SIG-M5 treated with dmso at 0.1 percent for 504 hours (cell line): ENCODE measurements at regions not wholly inside any gene's neighbourhood (a gene's known extent, or its start where the extent isn't known, plus 50 kb on each side); places are given as distances from the start of the nearest gene placed in this dataset.
"Not testable (repeated sequence)": the region's sequence is repeated elsewhere in the genome, so short reads cannot be mapped to it uniquely, and the experiment has no call there.

Experiments
- DNase-seq: peaks from one replicate; lab custom pipeline; 2025; ENCODE audit not compliant: unreplicated experiment; lab: John Stamatoyannopoulos, UW

DNA sequence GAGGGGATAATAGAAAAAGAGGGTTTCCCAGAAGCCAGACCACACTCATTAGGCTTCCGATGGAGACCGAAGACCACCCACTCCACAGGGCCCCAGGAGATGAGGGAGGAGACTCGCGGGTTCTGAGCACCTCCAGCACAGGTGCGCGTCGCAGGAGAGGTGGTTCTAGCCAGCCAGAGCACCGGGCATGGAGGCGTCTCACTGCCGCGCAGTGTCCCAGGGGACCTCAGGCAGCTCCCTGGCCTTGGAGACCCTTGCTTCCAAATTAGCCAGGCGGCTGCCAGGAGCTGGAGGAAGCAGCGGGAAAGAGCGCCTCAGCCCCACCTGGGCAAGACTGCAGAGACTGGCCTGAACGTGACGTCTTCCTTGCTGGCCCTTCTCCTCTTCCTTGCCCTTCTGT is 115.4 kb upstream of the FBXL7 start:
- DNase-seq, result no peak

DNA sequence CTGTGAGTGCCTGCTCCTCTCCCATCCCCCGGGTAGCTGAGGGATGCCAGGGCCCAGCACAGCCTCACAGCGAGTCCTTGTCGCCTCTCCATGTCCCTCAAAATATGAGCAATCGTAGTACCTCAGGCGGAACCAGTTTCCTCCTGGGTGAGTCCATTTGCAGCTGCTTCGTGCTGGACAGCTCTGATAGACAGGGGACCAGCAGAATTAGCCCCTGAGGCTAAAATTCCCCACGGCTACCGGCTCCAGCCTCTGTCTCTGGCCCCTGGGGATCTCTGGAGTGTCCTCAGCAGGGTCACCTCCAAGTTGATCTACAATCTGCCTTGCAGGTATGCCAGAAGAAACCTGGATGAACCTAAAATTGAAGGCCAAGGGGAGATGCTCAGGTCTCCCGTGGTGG is 115.8 kb upstream of the FBXL7 start:
- no peak for DNase-seq

DNA sequence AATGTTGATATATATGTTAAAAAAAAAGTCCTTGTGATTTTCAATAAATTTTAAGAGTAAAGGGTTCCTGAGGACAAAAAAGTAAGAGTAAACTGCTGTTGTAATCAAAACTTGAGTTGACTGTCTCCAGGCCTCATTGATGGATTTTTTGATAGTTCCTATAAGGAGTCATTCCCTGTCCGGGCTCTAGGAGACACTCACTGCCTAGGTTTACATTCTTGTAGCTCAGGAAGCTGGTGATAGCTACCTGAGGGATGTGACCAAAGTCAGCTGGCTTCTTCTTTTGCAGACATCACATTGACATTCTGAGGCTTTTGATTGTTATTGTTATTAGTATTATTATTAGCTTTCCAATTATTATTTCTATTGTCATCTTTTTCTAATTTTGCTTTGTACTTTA is 116.5 kb upstream of the FBXL7 start:
- DNase-seq, result peak; percentile 13

DNA sequence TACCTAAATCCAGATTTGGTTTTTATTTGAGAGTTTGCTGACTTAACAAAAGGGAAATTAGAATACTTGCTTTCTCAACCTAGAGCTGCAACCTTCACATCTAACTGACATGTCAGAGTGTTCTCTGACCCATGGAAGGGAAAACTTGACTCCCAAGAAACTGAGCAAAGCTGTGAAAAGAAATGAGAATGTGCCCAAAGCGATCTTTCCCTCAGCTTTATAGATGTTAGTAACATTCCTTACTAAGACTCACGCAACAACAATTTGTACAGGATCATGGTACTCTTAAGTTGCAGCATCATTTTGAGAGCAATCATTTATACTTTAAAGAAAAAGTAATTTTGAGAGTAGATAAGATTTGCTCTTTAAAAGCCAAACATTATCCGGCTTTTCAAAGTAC is 117.0 kb upstream of the FBXL7 start:
- no peak for DNase-seq

DNA sequence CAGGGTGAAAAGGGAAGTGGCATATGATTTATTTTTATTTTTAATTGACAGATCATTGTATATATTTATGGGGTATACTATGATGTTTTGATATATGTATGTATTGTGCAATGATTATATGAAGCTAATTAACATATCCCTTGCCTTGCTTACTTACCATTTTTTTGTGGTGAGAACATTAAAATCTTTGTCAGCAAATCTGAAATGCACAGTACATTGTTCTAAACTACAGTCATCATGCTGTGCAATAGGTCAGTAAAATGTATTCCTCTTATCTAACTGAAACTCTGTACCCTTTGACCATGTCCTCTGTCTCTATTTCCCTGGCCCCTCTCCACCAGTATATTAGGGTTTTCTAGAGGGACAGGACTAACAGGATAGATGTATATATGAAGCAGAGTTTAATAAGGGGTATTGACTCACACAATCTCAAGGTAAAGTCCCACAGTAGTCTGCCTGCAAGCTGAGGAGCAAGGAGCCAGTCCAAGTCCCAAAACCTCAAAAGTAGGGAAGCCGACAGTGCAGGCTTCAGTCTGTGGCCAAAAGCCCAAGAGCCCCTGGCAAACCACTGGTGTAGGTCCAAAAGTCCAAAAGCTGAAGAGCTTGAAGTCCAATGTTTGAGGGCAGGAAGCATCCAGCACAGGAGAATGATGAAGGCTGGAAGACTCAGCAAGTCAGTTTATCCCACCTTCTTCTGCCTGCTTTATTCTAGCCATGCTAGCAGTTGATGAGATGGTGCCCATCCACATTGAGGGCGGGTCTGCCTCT is 122.2 kb upstream of the FBXL7 start:
- no peak for DNase-seq

DNA sequence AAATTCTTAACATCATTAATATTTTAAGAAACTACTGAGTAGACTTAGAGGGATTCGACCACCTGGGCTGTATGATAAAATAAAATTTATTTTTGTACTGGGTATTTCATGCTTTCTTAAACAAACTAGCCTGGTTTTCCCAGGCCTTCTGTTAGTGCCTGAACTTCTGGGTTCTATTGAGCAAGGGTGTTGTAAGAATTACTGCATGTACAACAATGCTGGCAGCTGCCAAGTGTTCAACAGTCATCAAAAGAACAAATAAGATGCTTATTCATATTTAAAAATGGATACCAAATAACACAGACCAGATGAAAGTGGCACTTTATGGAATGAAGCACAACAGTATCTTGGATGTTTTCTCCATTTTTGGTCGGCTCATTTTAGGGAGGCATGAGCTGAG is 123.2 kb upstream of the FBXL7 start:
- DNase-seq, result no peak

DNA sequence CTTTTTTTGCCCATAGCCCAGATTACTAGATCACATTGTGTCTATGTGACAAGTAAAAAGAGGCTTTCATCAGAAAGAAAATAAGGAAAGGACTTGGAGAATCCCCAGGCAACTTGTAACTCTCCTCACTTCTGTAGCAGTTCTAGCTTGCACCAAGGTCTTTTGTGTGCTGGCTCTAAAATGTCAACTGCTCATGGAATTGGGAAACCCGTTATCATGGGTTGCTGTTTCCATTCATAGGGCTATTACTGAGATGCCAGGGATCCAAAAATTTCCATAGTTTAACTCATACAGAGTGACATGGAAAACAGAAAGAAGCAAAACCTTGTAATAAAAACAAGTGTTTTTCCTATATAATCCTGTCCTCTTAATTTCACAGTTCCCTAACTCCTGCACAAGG is 123.9 kb upstream of the FBXL7 start:
- no peak for DNase-seq

DNA sequence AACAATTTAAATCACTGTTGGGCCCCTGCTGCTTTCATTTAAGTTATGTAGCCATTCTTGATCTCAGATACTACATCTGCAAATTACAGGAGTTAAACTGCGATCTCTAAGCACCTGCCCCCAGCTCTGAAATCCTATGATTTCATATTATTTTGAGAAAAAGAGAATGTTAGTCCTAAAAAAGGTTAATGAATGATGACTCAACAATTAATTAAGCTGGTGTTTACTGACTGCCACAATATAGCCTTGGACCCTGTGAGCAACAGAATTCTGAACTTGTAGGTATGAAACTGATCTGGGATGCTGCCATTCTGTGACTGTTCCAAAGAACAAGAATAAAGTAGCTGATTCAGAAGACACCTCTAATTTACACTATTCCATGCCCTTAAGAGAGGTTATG is 124.4 kb upstream of the FBXL7 start:
- no peak for DNase-seq

DNA sequence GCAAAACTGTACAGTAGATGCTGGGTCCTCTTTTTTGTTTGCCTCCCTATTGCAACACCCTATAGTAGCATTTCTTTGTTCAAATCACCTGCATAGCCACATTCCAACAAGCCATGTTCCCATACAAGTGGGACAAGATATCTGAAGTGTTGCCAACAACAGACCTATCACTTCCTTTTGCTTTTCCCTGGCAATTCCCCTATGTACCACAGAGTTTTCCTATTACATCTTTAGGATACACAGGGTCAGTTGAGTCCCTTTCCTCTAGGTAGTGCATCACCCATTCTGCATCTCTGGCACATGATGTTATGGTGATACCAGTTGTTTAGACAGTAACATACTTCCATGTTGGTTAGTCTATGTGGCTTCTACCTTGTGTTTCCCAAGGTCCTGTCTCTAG is 125.1 kb upstream of the FBXL7 start:
- no peak for DNase-seq

DNA sequence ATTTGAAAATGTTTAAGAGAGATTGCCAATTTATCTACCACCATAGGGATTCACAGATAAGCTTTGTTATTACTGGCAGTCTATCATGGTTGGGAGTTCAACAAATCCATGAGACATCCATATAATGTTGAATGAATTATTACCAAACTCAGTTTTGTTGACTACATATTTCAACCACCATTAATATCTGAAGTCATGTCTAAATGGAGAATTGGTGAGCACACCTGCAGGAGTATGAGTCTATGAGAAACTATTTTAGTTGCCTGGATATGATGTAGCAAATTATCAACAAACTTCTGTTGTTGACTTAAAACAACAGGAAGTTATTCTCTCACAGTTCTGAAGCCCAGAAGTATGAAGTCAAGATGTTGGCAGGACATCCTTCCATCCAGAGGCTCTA is 126.8 kb upstream of the FBXL7 start:
- no peak for DNase-seq

DNA sequence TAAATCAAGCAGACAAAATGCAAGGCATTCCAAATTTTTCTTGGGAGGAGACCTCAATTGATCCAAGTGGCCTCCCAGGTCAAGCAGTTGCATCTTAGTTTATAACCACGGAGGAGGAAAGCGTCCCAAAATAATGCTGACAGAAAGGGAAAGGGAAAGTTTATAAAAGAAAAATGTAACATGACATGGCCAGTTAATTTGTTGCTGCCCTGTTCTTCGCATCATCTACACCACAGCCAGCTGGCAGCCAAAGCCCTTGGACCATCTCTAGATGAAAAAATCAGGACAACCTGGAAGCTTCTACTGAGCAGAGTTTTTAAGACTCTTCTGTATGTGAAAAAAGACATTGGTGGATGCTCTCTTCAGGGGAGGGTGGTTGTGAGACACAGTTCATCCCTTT is 128.8 kb upstream of the FBXL7 start:
- no peak for DNase-seq

DNA sequence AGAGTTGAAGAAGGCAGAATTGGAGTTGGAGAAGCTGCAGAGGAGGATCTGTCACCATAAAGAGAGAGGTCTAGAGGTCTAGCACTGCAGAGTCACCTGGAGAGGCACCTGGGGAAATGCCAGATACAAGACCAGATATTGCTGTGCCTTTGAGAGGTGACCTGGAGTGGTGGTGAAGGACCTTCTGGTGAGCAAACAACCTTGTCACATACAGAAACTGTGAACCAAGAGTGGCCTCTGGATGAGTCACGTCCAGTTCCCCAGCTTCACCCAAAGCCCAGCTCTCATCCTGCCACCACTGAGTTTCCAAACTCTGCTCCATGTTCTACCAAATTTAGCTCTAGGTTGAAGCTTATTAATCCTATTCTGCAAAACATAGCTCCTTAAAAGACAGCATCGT is 131.1 kb upstream of the FBXL7 start:
- no peak for DNase-seq

DNA sequence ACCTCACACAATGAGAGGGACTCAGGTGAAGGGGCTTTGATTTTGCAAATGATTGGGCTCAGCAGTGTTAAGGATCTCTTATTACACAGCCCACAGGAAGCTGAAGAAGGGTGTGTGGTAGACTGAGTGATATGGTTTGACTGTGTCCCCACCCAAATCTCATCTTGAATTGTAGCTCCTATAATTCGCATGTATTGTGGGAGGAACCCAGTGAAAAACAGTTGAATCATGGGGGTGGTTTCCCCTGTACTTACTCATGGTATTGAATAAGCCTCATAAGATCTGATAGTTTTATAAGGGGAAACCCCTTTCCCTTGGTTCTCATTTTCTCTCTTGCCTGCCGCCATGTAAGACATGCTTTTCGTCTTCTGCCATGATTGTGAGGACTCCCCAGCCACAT is 132.5 kb upstream of the FBXL7 start:
- no peak for DNase-seq

DNA sequence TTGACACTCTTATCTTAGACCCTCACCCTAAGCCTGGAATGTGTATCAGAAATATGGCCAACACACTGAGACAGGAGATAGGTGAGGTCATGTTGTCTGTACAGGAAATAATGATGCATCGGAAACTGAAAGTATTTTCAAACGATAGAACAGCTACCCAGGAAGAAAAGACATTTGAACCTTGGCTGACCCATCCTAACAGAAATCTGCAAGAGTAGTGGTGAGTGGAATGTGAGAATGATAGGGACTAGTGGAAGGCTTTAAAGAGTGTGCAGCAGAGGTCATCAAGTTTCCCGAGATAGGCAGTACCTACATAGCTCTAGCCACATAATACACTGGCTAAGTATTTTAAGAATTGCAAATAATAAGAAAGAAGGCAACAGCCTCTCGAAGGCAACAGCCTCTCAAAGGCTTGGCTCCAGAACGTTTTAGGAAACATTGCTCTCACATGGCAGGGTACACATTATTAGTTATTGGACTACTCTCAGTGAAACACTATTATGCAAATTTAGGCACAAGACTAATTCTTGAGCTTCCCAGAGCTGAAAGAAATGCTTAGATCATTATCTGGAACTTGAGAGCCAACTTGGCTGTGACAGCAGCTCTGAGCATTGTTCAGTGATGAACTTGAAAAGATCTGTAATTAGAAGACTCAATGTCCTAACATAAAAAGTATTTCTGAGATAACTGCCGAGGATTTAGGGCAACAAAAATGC is 133.1 kb upstream of the FBXL7 start:
- DNase-seq, result no peak

DNA sequence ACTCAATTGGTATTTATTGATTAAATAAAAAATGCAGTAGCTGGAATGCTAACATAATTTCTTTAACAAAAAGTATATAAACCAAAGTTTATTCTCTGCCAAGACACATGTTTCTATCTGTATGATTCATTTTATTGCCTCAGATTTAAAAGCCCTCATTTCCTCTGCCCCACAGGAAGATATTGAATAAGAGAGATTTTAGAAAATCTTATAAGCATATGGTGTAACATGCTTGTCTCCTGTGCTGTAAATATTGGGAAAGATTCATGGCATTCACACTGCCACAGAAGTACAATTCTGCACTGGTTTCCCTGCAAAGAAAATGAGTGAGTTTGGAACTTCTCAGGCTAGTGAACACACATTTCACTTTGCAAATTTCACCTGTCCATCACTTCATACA is 134.9 kb upstream of the FBXL7 start:
- DNase-seq, result no peak

DNA sequence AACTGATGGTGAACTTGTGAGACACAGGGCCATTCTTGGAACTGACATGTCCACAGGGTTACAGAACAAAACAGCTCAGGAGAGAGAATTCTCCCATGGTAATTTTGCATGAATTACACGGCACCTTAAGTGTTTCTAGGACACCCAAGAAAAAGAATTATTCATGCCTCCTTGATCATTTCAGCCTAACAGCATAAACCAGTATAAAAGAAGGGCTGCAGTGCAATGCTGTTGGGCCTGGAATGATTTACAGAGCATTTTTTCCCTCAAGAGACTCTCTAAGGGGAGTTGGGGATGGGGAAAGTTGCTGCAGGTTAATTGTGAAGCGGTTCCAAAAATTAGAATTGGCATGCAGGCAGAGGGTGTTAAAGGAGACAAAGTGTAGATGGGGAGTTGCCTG is 136.4 kb upstream of the FBXL7 start:
- DNase-seq, result no peak

DNA sequence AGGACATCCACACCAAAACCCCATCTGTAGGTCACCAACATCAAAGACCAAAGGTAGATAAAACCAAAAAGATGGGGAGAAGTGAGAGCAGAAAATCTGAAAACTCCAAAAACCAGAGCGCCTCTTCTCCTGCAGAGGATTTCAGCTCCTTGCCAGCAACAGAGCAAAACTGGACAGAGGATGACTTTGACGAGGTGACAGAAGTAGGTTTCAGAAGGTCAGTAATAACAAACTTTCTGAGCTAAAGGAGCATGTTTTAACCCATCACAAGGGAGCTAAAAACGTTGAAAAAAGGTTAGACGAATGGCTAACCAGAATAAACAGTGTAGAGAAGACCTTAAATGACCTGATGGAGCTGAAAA is 142.9 kb upstream of the FBXL7 start:
- not testable (repeated sequence) for DNase-seq

DNA sequence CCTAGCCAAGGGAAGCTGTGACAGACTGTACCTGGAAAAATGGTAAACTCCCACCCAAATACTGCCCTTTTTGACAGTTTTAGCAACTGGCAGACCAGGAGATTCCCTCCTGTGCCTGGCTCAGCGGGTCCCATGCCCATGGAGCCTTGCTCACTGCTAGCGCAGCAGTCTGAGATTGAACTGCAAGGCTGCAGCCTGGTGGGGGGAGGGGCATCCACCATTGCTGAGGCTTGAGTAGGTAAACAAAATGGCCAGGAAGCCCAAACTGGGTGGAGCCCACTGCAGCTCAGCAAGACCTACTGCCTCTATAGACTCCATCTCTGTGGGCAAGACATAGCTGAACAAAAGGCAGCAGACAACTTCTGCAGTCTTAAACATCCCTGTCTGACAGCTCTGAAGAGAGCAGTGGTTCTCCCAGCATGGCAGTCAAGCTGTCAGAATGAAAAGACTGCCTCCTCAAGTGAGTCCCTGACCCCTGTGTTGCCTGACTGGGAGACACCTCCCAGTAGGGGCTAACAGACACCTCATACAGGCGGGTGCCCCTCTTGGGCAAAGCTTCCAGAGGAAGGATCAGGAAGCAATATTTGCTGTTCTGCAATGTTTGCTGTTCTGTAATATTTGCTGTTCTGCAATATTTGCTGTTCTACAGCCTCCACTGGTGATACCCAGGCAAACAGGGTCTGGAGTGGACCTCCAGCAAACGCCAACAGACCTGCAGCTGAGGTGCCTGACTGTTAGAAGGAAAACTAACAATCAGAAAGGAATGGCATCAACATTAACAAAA is 143.5 kb upstream of the FBXL7 start:
- not testable (repeated sequence) for DNase-seq

DNA sequence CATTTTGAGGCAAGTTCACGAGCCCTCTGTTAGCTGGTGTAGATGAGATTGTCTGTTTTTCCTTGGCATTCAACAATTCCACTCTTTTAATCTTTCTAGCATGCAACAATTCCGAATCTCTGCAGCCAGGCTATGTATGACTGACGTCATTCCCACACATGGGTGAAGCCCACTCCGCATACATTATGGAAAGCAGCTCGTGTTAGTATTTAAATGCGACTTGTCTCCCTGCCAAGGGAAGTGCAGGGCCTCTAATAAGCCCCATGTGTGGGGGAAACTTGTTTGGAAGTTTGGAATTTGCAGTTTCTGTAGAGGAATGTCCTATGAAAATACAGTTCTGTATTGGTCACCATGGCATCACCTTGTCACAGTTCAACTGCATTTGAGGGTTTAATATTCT is 146.0 kb upstream of the FBXL7 start:
- no peak for DNase-seq

DNA sequence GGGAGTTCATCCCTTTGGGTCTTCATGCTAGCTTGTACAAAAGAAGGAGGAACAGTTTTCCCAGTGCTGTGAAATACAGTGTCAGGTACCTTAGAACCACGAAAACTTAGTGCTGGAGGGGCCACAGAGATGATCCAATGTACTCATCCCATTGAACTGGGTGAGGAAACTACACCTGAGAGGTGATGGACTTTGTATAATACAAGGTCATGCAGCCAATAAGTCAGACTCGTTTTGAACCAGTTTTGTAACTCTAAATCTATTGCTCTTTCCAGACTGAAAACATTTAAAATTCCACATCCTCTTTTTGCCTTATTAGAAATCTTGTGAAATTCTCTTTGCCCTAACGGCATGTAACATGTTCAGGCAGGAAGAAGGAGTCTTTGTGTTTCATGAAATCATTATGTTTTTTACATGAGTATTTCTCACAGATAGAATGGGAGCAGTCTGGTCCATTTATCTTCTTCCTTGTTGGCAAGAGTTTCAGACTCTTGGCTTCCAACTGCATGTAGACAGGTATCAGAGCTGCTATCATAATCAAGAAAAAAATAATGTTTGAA is 146.8 kb upstream of the FBXL7 start:
- no peak for DNase-seq

DNA sequence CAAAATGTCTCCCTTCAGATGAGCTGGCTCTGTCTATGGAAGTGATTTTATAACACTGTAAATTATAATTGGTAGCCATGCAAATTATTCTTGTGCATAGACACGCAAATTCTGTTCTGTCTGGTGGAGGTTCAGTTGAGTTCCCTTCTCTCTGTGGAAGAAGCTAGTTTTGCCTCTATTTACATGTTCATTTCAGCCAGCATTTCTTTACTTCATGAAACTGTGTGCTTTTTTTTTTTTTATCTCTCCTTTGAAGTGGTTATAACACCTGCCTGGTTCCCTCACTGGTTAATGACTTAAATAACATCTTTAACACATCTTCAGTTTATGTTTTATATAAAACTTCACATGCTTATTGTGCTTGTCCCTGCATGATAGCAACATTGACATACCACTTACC is 149.4 kb upstream of the FBXL7 start:
- DNase-seq, result no peak

DNA sequence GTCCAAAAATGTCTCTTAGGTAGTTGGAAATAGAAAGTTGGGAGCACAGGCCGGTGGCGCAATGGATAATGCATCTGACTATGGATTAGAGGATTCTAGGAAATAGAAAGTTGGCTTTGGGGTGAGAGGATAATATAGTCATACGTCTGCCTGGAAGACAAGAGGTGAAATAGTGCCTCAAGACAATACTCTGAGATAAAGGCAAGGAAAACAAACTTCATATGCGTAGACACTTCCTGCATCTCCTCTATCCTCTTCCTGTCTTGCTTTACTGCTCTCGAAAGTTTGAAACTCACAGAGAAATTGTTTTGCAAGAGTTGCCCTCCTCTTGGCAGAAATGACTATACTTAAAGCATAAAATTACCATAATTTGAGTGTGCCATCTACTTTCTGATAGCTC is 153.2 kb upstream of the FBXL7 start:
- DNase-seq, result no peak
